GM18520 (cell line): ENCODE measurements at regions not wholly inside any gene's neighbourhood (a gene's known extent, or its start where the extent isn't known, plus 50 kb on each side); places are given as distances from the start of the nearest gene placed in this dataset.
"Not testable (repeated sequence)": the region's sequence is repeated elsewhere in the genome, so short reads cannot be mapped to it uniquely, and the experiment has no call there.

Experiments
- ATAC-seq: cut with Tn5 transposase; IDR thresholded peaks from one replicate; pipeline ENCODE4 v1.9.1; 2021; ENCODE audit not compliant: unreplicated experiment

DNA sequence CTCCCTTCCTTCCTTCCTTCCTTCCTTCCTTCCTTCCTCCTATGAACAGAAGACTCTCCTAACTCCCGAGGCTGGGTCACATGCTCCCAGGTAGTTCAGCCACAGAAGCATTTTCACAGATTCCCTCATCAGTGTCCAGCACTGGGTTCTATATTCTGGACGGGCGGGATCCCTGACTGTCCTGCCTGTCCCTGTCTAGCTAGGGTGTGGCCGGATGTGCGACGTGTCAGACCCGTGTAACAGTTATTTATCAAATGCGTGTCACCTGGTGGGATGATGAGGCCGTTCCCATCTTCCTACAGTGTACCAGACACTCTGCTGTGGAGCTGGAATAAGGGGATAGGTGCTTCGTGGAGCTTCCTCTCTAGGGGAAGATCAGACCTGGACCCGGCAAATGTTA is 901.0 kb downstream of the BRD1 start:
- no peak for ATAC-seq

DNA sequence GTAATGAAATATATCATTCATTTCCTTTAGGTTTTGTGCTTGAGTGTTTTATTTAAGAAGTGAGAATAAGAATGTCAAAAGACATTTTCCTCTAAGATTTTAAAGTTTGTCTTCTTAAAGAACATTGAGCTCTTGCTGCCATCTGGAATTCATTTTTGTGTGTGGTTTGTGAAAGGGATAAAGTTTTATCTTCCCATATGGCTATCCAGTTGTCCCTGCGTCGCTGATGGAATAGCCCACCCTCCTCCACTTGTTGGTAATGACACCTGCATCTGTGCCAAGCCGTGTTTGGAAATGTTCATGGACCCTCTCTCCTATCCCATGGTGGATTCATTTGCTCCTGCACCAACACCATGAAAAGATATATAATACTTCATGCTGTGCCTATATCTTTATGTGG is 901.5 kb downstream of the BRD1 start:
- ATAC-seq = no peak

DNA sequence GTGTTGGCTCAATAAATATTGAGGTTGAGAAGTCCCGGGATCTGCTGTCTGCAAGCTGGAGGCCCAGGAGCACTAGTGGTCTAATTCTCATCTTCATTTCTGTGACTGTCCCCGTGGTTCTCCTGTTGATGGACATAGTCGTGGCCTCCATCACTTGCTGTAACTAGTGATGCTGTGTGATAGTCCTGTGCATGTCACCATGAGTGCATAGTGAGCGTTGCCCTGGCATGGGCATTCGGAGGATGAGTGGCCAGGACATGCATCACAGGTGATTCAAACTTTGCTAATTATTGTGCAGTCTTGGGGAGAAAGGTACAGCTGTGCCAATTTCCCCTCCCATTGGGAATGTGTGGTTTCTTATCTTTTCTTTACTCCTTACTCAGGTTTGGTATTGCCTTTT is 902.2 kb downstream of the BRD1 start:
- no peak for ATAC-seq

DNA sequence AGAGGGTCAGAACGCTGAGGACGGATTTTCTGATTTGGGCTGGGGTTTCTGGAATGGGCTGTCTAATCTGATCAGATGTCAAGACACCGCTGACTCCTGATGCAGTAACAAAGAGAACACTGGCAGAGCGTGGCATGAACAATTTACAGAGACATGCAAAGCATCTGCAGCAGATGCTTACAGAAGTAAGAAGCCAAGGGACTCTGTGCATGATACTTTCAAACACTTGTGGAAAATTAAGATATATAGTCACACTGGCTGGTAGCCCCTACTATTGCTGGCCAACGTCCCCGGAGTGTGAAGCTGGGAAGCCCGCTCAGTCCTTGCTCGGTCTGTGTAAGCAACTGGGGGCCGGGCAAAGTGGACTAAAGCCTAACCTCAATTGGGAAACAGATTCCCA is 903.7 kb downstream of the BRD1 start:
- no peak for ATAC-seq

DNA sequence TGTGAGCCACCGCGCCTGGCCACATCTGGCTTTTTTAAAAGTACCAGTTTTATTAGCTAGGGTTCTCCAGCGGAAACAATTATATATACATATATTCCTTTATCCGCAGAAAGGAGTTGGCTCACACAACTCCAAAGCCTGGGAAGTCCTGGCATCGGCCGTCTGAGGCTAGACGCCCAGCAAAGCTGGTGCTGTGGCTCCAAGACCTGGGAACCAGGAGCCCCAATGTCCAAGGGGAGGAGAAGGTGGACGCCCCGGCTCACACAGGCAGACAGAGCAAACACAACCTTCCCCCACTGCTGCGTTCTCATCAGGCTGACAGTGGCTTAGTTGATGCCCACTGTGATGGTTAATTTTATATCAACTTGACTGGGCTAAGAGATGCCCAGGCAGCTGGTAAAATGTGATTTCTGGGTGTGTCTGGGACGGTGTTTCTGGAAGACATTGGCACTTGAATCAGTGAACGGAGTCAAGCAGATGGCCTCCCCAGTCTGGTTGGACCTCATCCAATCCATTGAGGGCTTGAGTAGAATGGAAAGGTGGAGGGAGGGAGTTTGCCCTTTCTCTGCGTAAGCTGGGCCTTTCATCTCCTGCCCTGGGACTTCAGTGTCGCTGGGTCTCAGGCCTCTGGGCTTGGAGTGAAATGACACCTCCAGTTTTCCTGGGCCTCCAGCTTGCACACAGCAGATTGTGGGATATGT is 904.4 kb downstream of the BRD1 start:
- no peak for ATAC-seq

DNA sequence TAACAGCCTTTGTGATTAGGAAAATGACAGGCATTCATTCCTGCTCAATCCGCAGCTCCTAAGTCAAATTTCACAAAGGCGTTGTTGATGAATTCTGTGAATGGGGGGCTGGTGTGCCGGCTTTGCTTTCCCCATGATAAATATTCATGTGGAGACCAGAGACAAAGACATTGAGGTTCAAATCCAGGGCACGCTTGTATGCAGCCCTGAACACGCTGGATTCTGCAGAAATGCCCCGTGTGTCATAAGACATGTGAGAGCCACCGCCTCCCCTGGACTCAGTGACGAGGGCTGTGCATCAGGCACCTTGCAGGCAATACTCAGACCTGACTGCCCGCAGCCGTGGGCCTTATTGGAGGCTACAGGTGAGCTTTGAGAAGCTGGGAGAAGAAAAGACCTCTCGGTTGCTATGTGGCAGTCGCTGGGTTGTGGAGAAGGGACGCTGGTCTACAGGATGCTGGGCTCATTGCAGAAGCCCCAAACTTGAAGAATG is 906.2 kb downstream of the BRD1 start:
- ATAC-seq = no peak

DNA sequence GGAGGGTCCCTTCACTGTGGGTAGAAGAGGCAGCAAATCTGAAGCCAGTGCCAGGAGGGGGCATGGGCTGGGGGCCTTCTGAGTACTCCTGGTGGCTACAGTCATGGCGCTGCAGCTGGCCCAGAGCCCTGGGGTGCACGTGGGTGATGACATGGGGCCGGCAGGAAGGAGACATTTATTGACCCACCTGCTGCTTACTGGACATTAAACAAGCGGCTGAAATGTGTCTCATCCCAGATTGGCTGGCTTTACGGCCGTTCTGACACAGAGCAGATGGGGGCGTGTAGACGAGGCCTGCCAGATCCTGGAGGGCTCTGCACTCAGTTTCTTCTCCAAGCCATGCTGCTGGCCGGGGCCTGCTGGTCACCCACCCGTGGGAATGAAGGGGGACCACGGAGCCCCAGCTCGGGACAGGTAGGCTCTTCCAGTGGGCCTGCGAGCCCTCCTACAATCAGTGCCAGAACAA is 906.9 kb downstream of the BRD1 start:
- ATAC-seq = no peak

DNA sequence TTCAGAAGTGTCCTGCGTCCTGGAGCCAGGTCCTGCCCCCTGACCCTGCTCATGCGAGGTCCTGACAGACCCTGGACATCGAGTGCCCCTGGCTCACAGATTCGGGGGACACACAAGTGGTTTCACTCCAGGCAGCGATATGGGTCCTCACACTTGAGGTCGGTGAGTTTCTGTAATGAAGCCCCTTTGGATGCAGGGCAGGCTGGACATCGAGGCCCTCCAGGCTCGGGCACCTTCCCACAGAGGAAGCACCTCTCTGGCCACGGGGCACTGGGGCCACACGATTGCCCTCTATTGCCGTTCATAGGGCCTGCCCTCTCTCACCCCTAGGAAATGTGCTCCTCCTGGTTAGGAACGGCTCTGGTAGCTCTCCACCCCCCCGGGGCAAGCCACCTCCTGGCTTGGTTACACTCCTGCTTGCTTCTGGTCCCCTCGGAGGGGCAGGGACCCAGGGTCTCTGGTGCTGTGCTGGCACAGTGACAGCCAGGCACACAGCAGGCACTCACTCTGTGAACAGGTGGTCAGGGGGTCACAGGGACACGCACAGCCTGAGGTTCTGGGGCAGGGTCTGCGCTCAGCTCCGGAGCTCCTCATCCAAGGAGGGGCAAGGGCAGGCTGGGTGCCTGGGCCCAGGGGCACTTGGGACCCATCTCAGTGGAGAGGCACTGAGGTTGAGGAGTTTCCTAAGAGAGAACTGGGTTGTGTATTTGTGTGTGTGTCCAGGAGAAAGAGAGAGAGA is 907.7 kb downstream of the BRD1 start:
- ATAC-seq = no peak

DNA sequence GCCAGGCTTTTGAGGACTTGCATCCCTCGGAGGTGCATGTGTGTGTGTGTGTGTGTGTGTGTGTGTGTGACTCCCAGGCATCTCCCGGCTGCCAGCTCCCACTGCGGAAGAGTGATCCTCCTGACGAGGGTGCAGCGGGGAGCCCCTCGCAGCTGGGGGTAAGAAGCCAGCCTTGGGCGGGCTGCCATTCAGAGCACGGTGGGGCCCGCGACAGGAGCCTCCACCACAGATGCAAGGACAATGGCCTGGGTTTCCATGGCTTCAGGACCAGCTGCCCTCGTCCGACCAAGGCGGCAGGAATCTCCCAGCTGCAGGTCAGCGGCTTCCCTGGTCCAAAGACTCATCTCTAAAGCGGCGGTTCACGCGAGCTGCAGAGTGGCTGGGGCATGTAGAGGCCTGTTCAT is 908.5 kb downstream of the BRD1 start:
- ATAC-seq = no peak

DNA sequence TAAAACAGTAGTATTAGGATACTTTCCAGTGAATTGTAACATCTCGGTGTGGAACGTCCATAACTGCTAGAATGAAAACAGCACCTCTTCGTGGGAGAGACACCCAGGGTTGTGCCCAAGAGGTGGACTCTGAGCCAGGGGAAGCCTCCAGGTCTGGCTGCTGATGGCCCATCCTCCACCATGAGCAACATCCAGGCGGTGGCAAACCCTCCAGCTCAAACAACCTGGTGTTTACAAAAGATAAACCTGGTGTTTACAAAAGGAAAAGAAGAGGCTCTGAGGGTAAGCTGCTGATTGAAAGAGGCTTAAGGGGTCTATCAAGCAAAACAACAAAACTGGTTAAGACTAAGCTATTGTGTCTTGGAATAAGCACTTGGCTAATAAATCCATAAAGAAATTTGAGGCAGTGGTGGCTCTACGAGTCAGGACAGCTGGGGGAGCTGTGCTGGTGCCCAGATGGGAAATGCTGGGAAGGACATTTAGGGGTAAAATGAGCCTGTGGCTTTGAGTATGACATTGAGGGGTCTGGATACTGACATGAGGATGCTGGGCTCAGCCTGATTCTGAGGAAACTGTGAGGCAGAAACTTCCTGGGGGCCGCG is 909.0 kb downstream of the BRD1 start:
- no peak for ATAC-seq

DNA sequence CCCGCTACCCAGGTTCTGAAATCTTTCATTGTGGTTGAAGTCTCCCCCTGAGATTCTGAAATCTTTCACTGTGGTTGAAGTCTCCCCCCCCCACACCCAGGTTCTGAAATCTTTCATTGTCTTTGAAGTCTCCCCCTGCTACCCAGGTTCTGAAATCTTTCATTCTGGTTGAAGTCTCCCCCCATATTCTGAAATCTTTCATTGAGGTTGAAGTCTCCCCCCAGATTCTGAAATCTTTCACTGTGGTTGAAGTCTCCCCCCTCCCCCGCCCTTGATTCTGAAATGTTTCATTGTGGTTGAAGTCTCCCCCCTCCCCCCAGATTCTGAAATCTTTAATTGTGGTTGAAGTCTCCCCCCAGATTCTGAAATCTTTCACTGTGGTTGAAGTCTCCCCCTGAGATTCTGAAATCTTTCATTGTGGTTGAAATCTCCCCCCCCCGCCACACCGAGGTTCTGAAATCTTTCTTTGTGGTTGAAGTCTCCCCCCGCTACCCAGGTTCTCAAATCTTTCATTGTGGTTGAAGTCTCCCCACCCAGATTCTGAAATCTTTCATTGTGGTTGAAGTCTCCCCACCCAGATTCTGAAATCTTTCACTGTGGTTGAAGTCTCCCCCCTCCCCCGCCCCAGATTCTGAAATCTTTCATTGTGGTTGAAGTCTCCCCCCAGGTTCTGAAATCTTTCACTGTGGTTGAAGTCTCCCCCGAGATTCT is 915.2 kb downstream of the BRD1 start:
- ATAC-seq = not testable (repeated sequence)

DNA sequence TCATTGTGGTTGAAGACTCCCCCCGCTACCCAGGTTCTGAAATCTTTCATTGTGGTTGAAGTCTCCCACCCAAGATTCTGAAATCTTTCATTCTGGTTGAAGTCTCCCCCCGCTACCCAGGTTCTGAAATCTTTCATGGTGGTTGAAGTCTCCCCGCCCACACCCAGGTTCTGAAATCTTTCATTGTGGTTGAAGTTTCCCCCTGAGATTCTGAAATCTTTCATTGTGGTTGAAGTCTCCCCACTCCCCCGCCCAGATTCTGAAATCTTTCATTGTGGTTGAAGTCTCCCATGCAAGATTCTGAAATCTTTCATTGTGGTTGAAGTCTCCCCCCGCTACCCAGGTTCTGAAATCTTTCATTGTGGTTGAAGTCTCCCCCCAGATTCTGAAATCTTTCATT is 916.0 kb downstream of the BRD1 start:
- ATAC-seq = not testable (repeated sequence)

DNA sequence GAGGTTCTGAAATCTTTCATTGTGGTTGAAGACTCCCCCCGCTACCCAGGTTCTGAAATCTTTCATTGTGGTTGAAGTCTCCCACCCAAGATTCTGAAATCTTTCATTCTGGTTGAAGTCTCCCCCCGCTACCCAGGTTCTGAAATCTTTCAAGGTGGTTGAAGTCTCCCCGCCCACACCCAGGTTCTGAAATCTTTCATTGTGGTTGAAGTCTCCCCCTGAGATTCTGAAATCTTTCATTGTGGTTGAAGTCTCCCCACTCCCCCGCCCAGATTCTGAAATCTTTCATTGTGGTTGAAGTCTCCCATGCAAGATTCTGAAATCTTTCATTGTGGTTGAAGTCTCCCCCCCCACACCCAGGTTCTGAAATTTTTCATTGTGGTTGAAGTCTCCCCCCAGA is 916.6 kb downstream of the BRD1 start:
- ATAC-seq = not testable (repeated sequence)

DNA sequence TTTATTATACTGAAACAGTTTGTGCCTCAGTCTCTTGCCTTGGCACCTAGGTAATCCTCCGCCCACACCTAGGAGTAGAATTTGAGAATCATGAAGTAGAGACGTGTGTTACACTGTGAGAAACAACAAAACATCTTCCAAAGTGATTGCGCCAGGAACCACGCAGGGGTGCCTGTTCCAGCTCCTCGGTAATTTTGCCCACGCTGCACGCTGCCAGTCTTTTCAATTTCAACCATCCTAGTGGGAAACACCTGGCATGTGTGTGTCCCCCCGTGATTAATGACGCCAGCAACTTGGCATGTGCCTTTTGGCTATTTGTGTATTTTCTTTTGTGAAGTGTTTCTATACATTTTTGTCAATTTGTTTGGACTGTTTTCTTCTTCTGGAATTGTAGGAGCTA is 919.1 kb downstream of the BRD1 start:
- ATAC-seq = no peak

DNA sequence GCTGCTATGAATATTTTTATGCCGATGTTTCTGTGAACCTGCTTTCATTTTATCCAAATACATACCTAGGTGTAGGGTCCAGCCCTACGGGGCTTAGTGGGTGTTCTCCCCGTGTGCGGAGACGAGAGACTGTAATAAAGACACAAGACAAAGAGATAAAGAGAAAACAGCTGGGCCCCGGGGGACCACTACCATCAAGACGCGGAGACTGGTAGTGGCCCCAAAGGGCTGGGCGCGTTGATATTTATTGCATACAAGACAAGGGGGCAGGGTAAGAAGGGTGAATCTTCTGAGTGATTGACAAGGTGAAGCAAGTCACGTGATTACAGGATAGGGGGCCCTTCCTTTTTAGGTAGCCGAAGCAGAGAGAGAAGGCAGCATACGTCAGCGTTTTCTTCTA is 920.1 kb downstream of the BRD1 start:
- ATAC-seq = no peak

DNA sequence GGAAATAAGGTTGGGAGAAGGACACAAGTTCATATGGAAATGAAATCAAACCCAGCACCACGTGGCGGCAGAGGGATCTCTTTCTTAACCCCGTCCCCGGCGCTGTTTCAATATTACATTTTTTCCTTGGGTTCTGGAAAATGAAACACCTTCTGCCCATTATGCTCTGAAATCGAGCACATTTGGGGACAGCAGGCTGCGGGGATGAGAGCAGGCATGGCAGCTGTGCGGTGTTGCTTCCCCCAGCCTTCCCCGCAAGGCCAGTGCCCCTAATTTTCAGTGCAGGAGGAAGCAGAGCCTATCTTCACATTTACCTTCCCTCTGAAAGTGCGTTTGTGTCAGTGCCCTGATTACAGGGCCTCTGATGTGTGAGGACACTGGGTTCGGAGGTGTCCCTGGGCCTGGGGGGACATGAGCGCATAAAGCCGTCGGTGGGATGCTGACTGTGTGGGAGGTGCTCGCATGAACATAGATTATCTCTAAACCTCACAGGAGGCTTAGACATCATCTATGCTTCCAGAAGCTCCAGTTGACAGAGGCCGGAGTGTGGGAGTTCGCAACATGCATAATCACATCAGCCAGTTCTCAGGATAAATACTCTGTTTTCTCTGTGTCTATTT is 921.3 kb downstream of the BRD1 start:
- ATAC-seq = no peak

DNA sequence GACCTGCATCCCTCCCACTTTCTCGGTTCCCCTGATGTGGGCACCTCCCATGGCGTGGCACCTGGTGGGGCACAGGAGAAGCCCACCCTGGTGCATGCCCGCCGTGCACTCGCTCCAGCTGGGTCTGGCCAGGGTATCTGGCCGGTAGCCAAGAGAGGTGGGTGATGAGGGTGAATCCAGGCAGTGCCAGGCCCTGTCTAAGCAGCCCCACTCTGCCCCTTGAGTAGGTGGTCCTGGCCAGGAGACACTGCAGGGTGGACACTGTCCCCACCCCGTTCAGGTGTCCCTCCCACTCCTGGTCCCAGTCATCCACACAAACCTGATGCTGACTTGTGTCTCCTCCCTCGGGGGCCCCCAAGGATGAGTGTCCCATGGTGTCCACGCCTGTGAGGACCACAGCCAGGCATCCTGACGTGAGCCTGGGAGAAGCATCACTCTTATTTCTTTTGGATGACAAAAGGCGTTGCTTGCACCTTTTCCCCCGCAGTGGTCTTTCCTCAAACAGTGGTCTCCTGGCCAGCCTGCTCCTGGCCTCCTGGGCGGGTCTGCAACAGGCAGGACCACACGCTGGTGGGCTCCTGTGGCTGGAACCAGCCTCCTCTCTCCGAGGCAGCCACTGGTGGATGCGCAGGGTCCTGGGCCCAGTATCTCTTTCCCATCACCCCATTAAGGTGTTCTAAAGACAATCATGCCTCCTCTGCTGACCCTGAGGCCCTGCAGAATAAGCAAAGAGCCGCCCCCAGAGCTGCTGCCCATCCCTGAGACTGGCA is 922.3 kb downstream of the BRD1 start:
- no peak for ATAC-seq

DNA sequence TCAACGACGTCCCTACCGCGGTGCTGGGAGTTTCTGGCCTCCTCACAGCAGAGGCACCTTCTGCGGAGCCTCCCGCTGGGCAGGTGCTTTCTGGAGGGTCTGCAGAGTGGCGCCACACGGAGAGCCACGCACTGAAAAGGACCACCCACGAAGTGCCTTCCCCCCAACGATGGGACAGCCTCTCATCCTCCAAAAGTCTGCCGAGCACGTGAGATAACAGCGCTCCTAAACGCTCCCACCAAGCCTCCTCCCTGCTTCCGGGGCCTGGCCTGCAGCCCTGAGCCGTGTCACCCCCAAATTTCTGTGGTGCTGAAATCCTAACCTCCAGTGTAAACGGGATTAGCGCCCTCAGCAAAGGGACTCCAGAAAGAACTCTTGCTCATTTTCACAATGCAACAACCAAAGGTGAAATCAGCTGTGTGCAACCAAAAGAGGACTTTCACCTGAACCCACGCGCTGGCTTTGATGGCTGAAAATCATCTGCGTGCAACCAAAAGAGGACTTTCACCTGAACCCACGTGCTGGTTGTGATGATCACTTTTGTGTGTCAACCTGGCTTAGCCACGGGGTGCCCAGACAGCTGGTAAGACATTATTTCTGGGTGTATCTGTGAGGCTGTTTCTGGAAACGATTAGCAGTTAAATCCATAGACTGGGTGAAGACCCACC is 924.6 kb downstream of the BRD1 start:
- ATAC-seq = no peak

DNA sequence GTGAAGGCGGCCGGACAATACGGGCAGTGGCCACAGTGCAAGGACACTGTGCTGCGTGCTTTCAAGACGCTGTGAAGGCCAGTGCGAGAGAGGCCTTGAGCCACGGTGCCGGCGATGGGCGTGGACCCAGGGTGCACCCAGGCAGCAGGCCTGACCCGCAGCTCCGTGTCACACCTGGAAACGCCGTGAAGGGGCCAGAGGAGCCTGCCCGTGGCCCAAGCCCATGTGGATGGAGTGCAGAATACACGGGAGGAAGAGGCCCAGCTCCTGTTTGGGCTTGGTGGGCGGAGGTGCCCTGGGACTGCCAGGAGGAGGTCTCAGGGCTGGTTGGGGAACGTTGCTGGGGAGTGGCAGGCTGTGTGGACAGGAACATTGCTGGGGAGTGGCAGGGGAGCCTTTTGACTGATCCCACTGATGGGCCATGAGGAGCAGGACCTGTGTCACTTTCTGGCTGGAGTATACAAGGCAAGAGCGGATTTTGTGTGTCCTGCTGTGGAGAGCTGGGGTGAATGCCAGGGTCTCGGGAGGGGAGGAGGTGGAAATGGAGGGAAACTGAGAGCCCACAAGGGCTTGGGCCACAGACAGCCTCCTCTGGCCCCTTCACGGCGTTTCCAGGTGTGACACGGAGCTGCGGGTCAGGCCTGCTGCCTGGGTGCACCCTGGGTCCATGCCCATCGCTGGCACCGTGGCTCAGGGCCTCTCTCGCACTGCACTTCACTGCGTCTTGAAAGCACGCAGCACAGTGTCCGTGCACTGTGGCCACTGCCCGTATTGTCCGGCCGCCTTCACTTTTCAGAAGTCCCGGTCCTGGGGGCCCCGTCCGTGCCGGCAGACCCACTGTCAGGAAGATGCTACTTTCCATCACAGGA is 925.4 kb downstream of the BRD1 start:
- ATAC-seq = no peak
